HG02798 (cell line): ENCODE measurements at regions not wholly inside any gene's neighbourhood (a gene's known extent, or its start where the extent isn't known, plus 50 kb on each side); places are given as distances from the start of the nearest gene placed in this dataset.
"Not testable (repeated sequence)": the region's sequence is repeated elsewhere in the genome, so short reads cannot be mapped to it uniquely, and the experiment has no call there.

Source experiments
- ATAC-seq: cut with Tn5 transposase; IDR thresholded peaks from one replicate; pipeline ENCODE4 v1.9.1; 2021; ENCODE audit warnings: mild to moderate bottlenecking; ENCODE audit not compliant: unreplicated experiment, poor library complexity

DNA sequence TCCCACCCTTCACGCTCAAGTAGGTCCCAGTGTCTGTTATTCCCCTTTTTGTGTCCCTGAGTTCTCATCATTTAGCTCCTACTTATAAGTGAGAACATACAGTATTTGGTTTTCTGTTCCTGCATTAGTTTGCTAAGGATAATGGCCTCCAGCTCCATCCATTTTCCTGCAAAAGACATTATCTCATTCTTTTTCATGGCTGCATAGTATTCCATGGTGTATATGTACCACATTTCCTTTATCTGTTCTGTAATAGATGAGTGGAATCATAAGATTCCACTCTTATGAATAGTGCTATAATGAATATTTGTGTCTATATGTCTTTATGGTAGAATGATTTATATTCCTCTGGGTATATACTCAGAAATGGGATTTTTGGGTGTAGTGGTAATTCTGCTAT lies 1473.5 kb upstream of the ACVR2A start:
- not testable (repeated sequence) for ATAC-seq

DNA sequence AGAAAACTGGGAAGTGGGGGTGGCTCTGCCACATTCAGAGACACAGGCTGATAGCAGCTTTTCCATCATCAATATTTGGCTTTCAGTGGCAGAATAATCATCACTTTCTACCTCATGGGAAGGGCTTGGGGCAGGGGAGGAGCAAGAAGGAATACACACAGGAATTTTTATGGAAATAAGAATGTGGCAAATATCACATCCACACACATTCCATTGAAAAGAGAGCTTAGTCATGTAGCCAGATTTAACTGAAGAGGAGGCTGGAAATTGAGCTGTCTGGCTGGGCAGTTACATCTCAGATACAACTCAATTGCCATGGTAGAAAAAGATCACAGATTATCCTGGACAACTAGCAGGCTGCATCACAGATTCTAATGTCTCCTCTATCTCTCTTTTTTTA lies 1474.0 kb upstream of the ACVR2A start:
- no peak for ATAC-seq

DNA sequence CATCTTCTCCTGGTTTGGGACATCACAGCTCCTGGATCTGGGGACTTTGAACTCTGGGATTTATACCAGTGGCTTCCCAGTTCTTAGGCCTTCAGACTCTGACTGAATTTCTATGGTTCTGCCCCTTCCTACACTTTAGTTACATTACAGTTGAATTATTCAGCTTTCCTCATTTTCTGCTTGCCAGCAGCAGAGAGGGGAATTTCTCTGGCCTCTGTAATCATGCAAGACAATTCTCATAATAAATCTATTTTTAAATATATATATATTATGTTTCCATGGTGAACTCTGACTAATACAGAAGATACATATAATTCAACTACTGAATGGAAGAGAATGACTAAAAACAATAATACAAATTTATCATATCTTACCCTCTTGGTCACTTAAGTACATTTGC lies 1478.6 kb upstream of the ACVR2A start:
- no peak for ATAC-seq

DNA sequence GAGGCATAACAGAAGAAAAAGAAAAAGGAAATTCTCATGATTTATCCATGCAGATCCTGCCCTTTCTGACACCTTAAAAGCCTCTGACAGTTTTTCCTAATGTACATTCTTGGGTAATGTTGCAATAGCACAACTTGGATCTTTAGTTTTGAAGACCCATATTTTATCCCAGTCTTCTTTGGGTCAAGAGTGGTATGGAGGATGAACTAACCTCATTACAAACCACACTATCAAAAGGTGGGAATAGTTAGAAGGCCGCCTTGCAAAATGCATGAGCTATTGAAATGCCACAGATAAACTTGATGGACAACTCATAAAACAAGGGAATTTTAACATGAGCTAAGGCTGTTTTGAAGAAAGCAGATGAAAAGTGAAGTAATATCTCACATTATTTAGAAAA lies 1479.8 kb upstream of the ACVR2A start:
- no peak for ATAC-seq

DNA sequence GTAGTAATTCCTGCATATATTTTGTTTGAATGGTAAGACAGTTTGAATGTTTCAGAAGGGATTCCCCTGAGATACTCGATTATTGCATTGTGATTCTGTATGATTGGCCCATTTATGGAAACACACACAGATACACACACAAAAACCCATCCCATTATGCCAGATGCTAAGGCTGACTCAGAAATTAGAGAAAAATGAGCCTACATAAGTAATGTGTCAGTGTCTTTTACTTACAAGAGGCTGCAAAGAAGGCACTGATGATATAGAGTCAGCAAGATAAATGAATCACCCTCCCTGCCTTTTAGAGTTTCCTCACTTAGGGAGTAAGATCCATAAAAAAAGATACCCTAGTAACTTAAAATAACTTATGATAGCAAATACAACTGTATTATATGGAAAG lies 1481.1 kb upstream of the ACVR2A start:
- ATAC-seq = no peak

DNA sequence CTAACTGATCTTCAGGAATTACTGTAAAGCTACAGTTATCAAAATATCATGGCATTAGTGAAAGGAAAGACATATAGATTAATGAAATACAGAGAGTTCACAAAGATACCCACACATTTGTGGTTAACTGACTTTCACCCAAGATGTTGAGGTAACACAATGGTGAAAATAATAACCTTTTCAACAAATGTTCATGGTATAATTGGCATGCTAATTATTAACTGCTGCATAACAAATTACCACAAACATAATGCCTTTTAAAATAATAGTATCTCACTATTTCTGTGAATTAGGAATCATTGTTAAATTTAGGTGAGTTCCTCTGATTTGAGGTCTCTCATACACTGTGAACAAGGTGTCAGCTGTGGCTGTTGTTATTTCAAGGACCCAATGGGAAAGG lies 1493.1 kb upstream of the ACVR2A start:
- no peak for ATAC-seq

DNA sequence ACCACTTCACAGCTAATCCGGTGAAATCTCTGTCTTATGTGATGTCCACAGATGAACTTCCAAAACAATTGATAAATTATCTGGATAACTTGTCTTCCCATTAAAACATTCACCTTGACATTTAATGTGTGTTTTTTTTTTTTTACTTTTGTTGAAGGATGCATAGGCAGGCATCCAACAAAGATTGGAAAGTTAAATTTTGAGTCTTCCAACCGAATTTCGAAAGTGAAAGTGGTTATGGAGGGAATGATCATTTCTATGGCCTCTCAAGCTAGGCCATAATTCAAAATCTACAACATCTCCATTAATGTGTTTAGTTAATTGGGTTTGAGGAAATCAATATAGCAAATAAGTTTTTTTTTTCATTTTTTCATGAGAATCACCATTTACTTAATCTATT lies 1495.5 kb upstream of the ACVR2A start:
- ATAC-seq = no peak

DNA sequence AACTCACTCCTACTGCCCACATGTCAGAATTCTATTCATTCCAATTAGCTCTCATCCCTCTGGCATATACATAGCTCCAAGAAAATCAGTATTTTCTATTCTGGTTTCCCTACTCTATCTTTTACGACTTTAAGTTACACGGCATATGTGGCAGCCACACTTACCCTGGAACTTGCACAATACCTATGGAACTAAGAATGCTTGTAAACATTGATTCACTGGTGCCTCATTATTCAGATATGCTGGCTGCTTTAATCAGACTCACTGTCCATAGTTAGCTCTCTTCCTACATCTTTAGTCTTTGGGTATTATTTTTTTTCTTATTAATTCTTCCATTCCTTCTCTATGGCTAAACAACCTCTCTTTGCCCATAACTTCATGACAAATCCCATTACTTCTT lies 1519.9 kb upstream of the ACVR2A start:
- no peak for ATAC-seq

DNA sequence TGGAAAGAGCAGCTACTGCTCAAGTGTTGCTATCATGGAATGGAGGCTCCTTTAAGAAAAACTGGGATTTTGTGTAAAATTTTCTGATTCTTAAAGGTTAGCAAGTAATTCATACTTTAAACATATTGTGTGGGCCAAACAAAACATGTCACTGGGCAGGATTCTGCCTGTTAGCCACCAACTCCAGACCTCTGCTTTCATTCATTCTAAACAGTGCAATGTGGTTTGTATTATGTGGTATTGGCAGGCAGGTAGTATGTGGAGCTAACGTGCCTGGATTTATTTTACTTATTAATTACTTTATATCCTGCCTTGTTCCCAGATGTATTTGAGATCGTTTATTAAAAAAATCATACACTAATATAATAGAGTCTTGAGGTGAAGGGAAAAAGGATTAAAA lies 1521.3 kb upstream of the ACVR2A start:
- ATAC-seq = no peak

DNA sequence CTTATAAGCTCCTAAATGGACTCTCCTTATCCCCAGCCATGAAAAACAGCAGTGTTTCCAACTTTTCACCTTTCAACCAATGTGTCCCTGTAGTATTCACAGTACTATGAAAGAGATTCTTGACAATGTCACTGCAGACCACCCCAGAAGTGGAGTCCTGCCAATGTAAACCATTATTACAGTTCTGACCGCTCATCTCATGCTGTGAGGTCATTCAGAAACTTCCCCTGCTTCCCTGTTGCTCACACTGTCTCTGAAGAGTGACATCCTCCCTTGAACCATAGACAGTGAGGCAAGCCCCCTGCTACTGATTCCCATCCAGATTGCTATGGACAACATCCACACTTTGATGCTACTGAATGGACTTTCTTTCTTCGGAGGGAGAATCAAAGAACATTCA lies 1523.7 kb upstream of the ACVR2A start:
- no peak for ATAC-seq

DNA sequence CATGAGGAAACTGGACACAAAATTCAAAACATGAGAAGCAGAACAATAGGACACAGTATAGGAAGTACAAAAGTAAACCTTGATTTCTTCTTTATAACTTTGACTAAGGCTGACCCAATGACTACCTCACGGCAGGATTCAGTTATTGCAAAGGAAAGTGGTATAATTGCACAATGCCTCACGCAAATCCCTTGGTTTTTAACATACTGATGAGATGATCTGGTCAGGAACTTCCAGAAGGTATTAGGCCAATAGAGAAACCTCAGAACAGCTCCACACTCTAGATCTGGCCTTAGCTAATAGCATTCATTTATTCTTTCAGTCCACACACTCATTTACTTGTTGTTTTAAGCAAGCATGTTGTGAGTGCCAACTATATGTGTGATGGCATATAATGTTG lies 1526.9 kb upstream of the ACVR2A start:
- no peak for ATAC-seq

DNA sequence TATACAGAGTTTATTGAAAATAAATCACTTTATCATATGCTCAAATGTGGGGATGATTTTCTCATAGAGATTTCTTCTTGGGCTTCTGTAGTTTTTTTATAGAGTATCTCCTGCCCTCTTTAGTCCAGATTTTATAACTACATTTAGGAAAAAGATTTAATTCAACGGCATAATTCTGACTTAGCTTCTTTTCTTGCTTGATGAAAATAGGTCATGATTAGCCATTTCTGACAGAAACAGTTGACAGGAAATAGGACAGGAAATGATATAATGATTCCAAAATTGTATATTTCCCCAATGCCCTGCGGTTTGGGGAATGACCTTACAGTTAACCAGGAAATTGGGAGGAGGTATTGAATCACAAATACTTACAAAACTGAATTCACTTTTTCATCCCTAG lies 1531.9 kb upstream of the ACVR2A start:
- ATAC-seq = no peak

DNA sequence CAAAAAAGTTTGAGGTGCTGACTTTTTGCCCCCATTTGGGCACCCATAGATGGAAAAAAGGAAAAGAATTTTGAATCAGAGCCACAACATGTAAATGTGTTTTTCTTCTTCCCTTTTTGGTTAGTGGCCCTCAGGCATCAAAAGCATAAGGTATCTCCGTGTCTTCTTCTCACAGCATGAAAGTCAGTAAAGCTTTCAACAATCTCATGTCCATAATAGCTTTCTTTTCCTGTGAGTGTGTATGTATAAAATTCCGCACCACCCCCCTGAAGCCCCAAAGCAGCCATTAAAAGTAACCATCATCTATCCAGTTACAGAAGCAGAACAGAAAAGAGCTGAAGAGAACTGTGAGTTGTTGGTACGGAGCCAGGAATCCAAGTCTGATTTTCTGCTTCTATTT lies 1539.7 kb upstream of the ACVR2A start:
- ATAC-seq = no peak

DNA sequence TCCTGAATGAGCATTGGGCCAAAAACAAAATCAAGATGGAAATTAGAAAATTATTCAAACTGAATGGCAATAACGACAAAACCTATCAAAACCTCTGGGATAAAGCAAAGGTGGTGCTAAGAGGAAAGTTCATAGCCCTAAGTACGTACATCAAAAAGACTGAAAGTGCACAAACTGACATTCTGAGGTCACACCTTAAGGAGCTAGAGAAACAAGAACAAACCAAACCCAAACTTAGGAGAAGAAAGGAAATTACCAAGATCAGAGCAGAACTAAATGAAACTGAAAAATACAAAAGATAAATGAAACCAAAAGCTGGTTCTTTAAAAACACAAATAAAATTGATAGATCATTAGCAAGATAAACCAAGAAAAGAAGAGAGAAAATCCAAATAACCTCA lies 1543.5 kb upstream of the ACVR2A start:
- no peak for ATAC-seq

DNA sequence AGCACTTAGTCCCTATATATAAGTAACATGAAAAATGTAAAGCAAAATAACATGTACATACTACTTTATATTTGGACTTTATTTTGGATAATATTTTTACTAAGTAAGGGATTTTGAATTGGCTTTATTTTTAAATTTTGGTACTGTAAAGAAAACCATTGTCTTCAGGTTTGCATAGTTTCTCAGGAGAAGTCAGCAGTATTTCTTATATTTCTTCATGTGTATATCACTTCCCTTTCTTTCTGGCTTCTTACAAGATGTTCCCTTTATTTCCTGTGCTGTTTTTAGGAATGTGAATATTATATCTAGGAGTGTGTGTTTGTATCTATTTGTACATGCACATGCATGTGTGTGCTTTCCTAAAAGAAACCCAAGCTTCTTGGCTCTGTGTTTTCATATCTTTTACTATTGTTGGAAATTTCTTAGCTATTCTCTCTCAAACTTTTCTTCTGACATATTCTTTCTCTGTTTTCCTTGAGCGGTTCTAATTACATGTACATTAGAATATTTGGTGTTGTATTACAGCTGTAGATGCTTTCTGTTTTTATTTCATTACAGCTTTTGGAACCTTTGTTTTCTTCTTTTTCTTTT lies 1549.7 kb upstream of the ACVR2A start:
- ATAC-seq = no peak

DNA sequence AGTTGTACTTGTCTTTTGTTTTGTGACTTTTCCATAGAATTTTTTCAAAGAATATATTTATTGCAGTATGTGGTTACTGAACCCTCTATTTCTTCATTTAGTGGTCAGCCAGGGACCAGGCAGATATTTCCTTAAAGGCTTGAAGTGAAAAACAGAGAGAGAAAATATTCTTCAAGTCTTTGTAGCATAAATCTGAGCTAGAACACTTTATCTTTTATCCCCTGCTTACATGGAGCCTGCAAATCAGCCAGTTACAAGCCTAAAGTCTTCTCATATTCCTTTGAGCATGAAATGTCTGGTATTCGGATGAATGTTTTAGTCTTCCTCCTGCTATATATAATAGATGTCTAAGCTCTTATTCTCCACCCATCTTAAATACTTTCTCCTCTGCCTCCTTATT lies 1557.5 kb upstream of the ACVR2A start:
- no peak for ATAC-seq

DNA sequence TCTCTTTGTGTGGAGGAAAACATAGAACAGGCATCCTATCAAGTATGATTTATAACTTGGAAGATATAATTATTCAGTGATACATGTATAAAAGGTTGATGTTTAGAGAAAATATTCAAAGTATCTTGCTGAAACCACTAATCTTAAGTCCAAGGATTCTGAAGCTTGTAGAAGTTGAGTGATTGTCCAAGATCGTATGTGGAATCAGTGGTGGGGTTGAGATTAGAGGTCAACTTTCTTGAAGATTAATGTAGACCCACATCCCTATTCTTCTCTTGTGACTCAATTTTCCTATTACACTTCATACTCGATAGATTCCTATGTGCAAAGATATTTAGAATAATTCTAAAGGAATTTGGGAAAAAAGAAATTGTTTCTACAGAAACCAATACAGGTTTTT lies 1565.9 kb upstream of the ACVR2A start:
- ATAC-seq = no peak

DNA sequence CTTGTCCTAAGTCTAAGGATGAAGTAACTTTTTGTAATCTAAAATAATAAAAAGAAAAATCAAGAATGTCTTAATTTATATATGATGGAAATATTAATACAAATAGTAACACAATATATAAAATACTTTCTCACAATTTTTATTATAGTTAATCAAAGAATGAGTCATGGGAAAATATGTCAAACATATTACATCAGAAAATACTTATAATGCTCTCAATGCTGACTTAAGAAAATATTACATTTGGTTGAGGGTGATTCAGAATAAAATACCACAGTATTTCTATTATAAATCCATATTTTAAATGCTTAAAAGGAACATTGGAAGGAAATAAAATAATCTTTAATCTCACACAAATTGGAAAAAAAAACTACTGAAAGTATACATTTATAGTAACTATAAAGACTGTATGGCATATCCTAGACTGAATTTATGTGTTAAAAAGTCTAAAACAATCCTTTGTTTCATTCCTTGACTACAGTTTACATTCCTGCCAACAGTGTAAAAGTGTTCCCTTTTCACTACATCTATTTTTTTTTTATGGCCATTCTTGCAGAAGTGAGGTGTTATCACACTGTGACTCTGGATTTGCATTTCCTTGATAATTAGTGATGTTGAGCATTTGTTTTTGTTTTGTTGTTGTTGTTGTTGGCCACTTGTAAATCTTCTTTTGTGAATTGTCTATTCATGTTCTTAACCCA lies 1573.5 kb upstream of the ACVR2A start:
- ATAC-seq = no peak

DNA sequence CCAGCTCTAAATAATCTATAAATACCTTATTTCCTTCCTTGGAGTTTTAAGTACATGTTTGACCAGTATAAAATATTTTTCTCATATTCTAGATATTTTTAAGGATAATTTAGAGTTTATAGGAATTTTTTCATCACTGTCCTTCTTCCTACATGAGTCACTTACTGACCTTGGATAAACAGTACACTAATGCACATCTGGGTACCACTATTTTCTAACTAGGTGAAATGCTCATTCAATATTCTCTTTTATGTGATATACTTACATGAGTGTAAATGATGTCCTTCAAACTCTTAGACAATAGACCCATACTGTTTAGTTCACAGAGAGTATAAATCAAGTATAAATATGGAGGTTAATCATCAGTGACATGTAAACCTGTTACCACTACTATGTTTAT lies 1574.2 kb upstream of the ACVR2A start:
- no peak for ATAC-seq

DNA sequence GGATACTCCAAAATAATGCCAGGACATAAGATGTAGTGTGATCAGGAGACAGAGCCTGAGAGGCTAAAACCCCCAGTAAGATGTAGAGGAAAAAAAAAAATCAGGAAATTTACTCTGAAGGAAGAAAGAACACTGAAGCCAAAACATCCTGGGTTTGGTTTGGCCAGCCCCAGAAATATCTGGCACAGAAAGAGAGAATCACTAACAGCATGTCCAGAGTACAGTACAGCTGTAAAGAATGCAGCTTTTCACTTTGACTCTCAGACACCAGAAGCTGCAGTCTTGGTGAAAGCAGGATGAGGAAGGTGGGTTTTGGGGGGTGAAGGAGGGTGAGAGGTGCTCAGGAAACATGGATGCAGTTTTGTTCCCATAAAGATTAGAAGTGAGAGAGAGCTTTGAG lies 1577.7 kb upstream of the ACVR2A start:
- no peak for ATAC-seq

DNA sequence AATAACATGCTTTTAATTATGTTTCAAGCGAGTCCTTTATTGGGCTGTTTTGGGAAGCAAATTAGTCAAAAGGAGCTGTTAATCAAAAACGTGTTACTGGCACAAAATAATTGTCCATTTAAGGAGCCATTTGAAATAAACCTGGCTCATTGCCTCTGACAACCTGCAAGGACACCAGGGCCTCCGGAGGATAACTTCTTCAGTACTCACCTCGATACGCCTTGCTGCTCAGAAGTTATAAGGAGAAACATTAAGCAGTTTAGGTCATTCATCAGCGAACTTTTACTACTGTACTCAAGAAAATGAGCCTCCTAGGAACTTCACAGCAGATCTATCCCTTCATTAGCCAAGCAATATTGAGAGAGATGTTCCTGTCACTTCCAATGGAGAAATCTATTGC lies 1579.2 kb upstream of the ACVR2A start:
- no peak for ATAC-seq

DNA sequence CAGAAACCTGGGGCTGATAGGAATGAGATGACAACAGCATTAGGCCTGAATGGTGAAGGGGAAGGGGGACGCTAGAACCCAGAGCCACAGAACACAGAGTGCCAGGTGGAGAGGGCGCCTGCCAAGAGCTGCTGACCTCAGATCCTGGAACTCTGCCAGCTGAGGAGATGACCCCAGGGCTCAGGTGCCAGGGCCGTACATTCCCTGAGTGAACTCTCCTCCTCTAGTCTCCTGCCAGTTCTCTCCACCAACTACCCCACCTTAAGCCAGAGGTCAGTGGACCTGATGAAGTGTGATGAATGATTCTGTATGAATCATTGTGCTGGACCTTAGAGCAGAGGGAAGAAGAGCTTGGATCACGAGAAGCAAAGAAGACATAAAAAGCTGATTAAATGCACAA lies 1582.2 kb upstream of the ACVR2A start:
- no peak for ATAC-seq

DNA sequence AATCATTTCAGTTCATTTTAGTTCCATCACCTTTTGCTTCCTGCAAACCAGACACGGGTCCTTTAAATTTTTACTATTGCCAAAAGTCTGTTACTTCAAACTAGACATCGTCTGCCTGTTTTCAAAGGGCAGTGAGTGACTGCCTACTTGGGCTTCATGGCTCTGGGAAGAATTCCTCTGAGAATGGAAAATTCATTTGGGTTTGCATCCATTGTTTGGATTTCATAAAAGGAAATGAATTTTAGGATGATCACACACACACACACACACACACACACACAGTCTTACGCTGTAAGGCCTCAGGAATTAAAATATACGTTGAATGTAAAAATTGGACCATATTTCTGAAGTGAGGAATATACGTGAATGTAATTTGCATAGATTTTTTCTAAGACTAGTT lies 1584.3 kb upstream of the ACVR2A start:
- ATAC-seq = no peak
